ENCODE measurements at regions not wholly inside any gene's neighbourhood (a gene's known extent, or its start where the extent isn't known, plus 50 kb on each side); places are given as distances from the start of the nearest gene placed in this dataset.
A peak's percentile ranks its signal among the peaks of the same experiment; 100 is the strongest.
"Not testable (repeated sequence)": the region's sequence is repeated elsewhere in the genome, so short reads cannot be mapped to it uniquely, and the experiment has no call there.

- DNase-seq (ENCODE audit: low read depth, low spot score); H3K4me3 ChIP-seq (ENCODE audit: low read length): not testable (repeated sequence)
Observed at GRCh38 chr12:75614396-75614795, 103.0 kb upstream of the KRR1 start.

DNA sequence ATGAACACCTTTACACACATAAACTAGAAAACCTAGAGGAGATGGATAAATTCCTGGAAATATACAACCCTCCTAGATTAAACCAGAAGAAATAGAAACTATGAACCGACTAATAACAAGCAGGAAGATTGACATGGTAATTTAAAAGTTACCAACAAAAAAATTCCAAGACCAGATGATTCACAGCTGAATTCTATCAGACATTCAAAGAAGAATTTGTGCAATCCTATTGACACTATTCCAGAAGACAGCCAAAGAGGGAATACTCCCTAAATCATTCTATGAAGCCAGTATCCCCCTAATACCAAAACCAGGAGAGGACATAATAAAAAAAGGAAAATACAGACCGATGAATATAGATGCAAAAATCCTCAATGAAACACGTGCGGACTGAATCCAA, 102.6 kb upstream of the KRR1 start:
- no peak for DNase-seq (ENCODE audit: low read depth, low spot score)
- H3K4me3 ChIP-seq (ENCODE audit: low read length): no peak overlapping the region

- no peak overlapping the region for H3K4me3 ChIP-seq (ENCODE audit: low read length)
- DNase-seq (ENCODE audit: low read depth, low spot score): peak; percentile 24
Observed at GRCh38 chr12:75611041-75611440, 99.6 kb upstream of the KRR1 start.

- DNase-seq (ENCODE audit: low read depth, low spot score): no peak
- H3K4me3 ChIP-seq (ENCODE audit: low read length): no peak overlapping the region
Observed at GRCh38 chr12:75606956-75607355, 95.5 kb upstream of the KRR1 start.

GRCh38 chr12:75606151-75606550, 94.7 kb upstream of the KRR1 start:
- no peak overlapping the region for H3K4me3 ChIP-seq (ENCODE audit: low read length)
- DNase-seq (ENCODE audit: low read depth, low spot score): no peak

DNA sequence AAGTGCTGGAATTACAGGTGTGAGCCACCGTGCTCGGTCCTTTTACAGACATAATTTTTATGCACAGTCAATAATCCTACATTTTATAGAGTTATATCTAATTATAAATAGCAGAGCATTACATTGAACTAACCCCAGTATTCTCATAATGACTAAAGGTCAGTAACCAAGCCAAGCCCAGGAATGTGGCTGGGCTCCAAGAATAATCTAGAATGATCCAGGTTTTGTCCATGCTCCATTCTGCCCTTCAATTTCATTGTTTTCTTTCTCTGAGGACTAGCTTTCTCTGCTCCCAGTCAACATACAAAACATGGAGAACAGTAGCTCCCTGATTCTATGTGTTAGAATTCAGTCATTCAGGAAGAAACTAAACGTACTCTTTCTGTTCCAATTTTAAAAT, 92.1 kb upstream of the KRR1 start:
- H3K4me3 ChIP-seq (ENCODE audit: low read length): no peak overlapping the region
- no peak for DNase-seq (ENCODE audit: low read depth, low spot score)

- DNase-seq (ENCODE audit: low read depth, low spot score): no peak
- H3K4me3 ChIP-seq (ENCODE audit: low read length): no peak overlapping the region
Observed at GRCh38 chr12:75602106-75602505, 90.7 kb upstream of the KRR1 start.

GRCh38 chr12:75600146-75600545, 88.7 kb upstream of the KRR1 start:
- no peak for DNase-seq (ENCODE audit: low read depth, low spot score)
- H3K4me3 ChIP-seq (ENCODE audit: low read length): no peak overlapping the region

DNA sequence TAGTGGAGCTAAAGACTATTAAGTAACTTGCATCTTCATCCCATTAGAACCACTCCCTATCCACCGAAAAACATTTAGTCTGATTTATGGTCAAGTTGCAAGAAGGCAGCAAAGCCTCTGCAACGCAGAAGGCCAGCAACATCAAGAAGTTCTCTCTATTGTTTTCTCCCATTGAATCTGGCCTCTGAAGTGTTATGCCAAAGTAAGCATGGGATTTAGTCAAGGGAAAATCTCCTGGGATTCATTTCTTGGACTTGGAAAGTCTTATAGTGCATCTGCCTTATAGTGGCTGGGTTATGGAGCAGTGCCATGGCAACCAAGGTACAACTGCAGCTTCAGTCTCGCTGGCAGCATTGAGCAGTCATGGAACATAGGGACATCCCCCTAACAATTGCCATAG, 87.7 kb upstream of the KRR1 start:
- no peak overlapping the region for H3K4me3 ChIP-seq (ENCODE audit: low read length)
- DNase-seq (ENCODE audit: low read depth, low spot score): no peak

GRCh38 chr12:75596406-75596805, 85.0 kb upstream of the KRR1 start:
- DNase-seq (ENCODE audit: low read depth, low spot score): no peak
- H3K4me3 ChIP-seq (ENCODE audit: low read length): no peak overlapping the region

DNA sequence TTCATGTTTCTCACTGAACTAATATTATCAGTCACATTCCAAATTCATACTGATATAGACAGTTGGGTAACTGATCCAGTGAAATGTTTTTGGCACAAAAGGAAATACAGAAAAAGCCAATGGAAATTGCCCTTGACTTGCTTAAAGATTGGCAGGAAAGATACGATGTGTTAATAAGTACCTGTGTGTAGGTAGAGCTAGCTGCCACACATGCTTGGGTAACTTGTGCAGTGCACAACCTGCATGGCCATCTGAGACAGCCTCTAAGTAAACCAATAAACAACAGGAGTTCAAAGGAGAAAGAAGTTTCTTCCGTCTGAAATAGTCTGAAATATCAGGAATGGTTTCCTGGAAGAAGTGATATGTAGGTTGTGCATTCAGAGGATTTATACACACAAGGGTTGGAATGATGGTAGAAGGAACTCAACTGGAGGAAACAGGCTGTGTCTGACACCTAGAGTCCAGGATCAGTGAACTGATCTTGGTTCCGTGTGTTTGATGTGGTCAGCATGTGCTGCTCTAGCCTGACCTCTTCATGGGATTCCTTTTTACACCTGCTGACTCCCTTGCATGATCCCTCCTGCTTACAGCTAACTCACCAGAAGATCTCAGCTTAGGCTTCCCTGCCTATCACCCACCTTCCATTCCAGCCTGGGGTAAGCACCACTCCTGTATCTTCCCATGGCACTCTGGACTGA, 81.4 kb upstream of the KRR1 start:
- no peak for DNase-seq (ENCODE audit: low read depth, low spot score)
- no peak overlapping the region for H3K4me3 ChIP-seq (ENCODE audit: low read length)

- no peak for DNase-seq (ENCODE audit: low read depth, low spot score)
- H3K4me3 ChIP-seq (ENCODE audit: low read length): no peak overlapping the region
Observed at GRCh38 chr12:75592086-75592485, 80.7 kb upstream of the KRR1 start.

DNA sequence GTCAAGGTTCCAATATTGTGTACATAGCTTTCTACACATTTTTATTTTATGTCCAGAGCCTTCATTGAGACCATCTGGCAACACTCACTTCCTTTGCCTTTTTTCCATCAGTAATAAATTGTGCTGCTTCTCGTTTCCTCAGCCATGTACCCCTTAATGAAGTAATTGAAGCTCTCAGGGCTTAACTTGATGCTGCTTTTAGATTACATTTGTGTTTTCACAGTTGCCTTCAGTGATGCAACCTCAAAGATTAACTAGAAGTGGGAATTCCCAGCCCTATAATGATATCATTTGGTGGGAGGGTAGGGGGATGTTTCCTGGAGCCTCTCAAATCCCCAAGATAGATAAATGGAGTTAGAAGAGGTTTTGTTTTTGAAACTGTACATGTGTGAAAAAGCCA, 80.2 kb upstream of the KRR1 start:
- no peak for DNase-seq (ENCODE audit: low read depth, low spot score)

GRCh38 chr12:75589801-75590200, 78.4 kb upstream of the KRR1 start:
- DNase-seq (ENCODE audit: low read depth, low spot score): no peak
- H3K4me3 ChIP-seq (ENCODE audit: low read length): no peak overlapping the region

More for the DNA sequence above, 80.2 kb upstream of the KRR1 start:
- no peak overlapping the region for H3K4me3 ChIP-seq (ENCODE audit: low read length)

DNA sequence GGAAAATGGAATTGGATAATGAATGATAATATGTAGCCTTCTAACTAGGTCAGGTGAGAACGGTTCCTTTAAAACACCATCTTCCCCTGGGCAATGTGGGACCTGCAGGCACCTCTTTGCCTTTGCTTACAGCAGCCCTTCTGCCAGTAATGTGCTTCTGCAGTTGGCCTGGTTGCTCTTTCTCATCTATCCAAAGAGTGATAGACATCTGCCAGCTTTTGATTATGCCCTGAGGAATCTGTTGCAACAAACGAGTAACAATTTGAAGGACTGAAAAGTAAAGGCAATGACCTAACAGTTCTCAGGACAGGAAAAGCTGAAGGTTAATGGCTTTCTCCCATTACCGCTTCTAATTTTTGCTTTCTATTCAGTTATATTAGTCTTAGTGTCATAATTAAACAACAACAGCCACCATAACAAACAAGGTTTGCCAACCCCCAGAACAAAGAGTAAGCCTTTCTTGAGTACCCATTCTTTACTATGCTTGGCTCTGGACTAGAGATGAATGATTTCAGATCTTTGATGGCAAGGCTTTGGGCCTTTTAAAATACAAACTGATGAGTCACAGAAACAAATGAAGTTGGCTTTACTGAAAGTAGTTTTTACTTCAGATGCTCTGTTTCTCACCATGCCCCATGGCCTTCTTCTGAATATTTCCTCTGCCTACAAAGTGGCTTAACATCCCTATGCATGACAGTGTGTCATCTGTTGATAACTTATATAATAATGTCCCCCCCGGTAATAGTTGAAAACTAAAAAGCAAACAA, 76.1 kb upstream of the KRR1 start:
- DNase-seq (ENCODE audit: low read depth, low spot score): no peak
- no peak overlapping the region for H3K4me3 ChIP-seq (ENCODE audit: low read length)

DNA sequence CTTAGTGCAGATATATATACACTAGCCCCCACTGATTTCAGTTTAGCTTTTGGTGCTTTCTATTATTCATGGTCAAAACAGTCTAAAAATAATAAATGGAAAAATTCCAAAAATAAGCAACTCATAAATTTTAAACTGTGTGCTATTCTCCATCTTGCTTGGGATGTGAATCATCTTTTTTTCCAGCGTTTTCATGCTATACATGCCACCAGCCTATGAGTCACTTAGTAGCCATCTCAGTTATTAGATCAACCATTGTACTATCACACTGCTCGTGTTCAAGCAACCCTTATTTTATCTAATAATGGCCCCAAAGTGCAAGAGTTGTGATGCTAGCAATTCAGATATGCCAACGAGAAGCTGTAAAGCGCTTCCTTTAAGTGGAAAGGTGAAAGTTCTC, 73.9 kb upstream of the KRR1 start:
- no peak for DNase-seq (ENCODE audit: low read depth, low spot score)
- no peak overlapping the region for H3K4me3 ChIP-seq (ENCODE audit: low read length)

- DNase-seq (ENCODE audit: low read depth, low spot score): no peak
- H3K4me3 ChIP-seq (ENCODE audit: low read length): no peak overlapping the region
Observed at GRCh38 chr12:75583355-75583754, 71.9 kb upstream of the KRR1 start.

DNA sequence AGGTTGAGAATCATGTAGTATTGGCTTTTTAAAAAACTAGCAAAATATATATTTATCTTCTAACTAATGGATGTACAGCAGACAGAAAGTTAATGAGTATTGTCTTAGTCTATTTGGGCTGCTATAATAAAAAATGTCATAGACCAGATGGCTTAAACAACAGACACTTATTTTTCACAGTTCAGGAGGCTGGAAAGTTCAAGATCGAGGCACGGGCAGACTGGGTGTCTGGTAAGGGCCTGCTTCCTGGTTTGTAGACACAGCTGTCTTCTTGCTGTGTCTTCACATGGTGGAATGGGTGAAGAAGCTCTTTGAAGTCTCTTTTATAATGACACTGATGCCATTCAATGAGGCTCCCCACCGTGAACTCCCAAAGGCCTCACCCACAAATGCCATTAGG, 70.1 kb upstream of the KRR1 start:
- H3K4me3 ChIP-seq (ENCODE audit: low read length): no peak overlapping the region

DNA sequence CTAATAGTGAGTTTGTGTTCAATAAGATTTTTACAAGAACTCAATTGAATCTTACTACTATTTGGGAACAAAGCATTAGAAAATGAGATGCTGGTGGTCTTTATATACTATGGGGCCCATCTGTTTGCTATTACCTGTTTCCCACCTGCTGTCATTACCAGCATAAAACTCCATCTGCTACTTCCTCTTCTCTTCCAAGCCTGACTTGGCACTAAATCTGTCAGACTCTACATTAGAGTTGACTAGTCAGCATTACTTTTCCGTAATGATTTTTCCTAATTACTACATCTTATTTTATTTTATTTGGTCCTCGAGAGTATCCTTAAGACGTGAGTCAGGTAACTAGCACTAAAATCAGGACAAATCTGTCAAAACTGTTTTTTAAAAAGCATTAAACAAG, 68.1 kb upstream of the KRR1 start:
- H3K4me3 ChIP-seq (ENCODE audit: low read length): no peak overlapping the region
- no peak for DNase-seq (ENCODE audit: low read depth, low spot score)

More for the DNA sequence above, 70.1 kb upstream of the KRR1 start:
- no peak for DNase-seq (ENCODE audit: low read depth, low spot score)

DNA sequence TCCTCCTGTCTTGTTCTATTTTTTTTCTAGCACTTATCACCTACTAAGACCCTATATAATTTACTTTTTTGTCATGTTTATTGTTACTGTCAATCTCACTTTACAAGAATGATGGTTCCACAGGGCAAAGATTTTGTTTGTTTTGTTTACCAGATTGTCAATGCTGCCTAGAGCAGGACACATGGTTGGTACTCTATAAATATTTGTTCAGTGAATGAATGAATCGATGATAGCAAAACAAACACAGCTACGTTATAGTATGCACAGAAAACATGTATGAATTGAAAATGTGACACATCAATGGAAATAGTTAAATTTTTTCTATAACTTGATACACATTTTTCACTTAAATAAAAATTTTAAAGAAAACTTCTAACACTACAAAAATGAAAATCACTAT, 67.1 kb upstream of the KRR1 start:
- H3K4me3 ChIP-seq (ENCODE audit: low read length): no peak overlapping the region
- no peak for DNase-seq (ENCODE audit: low read depth, low spot score)

- H3K4me3 ChIP-seq (ENCODE audit: low read length): no peak overlapping the region
- DNase-seq (ENCODE audit: low read depth, low spot score): no peak
Observed at GRCh38 chr12:75577812-75578211, 66.4 kb upstream of the KRR1 start.
